ENCODE measurements at regions not wholly inside any gene's neighbourhood (a gene's known extent, or its start where the extent isn't known, plus 50 kb on each side); places are given as distances from the start of the nearest gene placed in this dataset.

DNA sequence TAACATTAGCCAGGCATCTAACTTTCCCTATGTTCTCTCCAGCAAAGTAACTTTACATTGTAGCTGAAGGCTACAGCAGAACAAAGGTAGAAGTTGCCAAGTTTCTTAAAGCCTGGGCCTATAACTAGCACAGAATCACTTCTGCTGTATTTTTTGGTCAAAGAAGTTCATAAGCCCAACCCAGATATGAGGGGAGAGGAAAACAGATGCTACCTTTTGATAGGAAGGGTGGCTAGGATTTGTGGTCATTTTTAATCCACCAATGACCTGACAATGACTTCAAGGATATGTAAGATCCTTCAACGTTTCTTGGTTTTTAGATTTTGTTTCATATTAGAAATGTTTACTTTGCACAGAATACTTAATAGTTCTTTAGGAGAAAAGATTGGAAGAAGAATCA lies 64.2 kb upstream of the RANBP3L start:
- no peak for TF ChIP-seq CTCF (conservative IDR thresholded peaks at IDR 0.05; ENCODE audit: low read depth, low read length)
- TF ChIP-seq POLR2A (IDR thresholded peaks at IDR 0.05; ENCODE audit: low read depth, low read length), result no peak
- no peak for TF ChIP-seq MAZ (IDR thresholded peaks at IDR 0.05; ENCODE audit: borderline replicate concordance, low read depth, low read length)
- no peak for TF ChIP-seq RFX5 (IDR thresholded peaks at IDR 0.05; ENCODE audit: low read depth, low read length)
- no peak for TF ChIP-seq RAD21 (IDR thresholded peaks at IDR 0.05; ENCODE audit: low read length)
- TF ChIP-seq, protein P1, sequence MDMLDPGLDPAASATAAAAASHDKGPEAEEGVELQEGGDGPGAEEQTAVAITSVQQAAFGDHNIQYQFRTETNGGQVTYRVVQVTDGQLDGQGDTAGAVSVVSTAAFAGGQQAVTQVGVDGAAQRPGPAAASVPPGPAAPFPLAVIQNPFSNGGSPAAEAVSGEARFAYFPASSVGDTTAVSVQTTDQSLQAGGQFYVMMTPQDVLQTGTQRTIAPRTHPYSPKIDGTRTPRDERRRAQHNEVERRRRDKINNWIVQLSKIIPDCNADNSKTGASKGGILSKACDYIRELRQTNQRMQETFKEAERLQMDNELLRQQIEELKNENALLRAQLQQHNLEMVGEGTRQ (IDR thresholded peaks at IDR 0.05; ENCODE audit: low read depth, low read length), result no peak
- TF ChIP-seq SMC3 (IDR thresholded peaks at IDR 0.05; ENCODE audit: low read depth, low read length), result no peak
- no peak for TF ChIP-seq CEBPB (IDR thresholded peaks at IDR 0.05; ENCODE audit: low read depth, low read length)
- no peak for TF ChIP-seq CHD1 (IDR thresholded peaks at IDR 0.05; ENCODE audit: low read depth, low read length)
- TF ChIP-seq RCOR1 (IDR thresholded peaks at IDR 0.05; ENCODE audit: insufficient replicate concordance, low read length), result no peak
- TF ChIP-seq FOS (IDR thresholded peaks at IDR 0.05; ENCODE audit: low read depth, low read length), result no peak

Data from IMR-90 (cell line).